Stomach smooth muscle (tissue), 2 donors: ENCODE measurements at regions not wholly inside any gene's neighbourhood (a gene's known extent, or its start where the extent isn't known, plus 50 kb on each side); places are given as distances from the start of the nearest gene placed in this dataset.

Source experiments
- H3K27ac ChIP-seq: one replicate; pipeline ENCODE4 v1.7.0; 2013; ENCODE audit warnings: mild to moderate bottlenecking, low read length, inconsistent platforms
- H3K27me3 ChIP-seq, 2 donors: one replicate each; pipeline ENCODE4 v1.7.0; 2013; ENCODE audit warnings: low read length in 2 of 2; ENCODE audit not compliant: insufficient read depth in 2 of 2, control insufficient read depth in 1 of 2
- H3K36me3 ChIP-seq, 2 donors: one replicate each; pipeline ENCODE4 v1.7.0; 2013; ENCODE audit warnings: low read length in 2 of 2; ENCODE audit not compliant: control insufficient read depth in 2 of 2, insufficient read depth in 2 of 2
- H3K4me1 ChIP-seq: one replicate; pipeline ENCODE4 v1.7.0; 2013; ENCODE audit warnings: low read length; ENCODE audit not compliant: control insufficient read depth, insufficient read depth
- H3K4me3 ChIP-seq, 2 donors: one replicate each; pipeline ENCODE4 v1.7.0; 2013; ENCODE audit warnings: low read length in 2 of 2
- H3K9ac ChIP-seq, 2 donors: one replicate each; pipeline ENCODE4 v1.7.0; 2013; ENCODE audit warnings: low read length in 2 of 2, mild to moderate bottlenecking in 1 of 2
- H3K9me3 ChIP-seq, 2 donors: one replicate each; pipeline ENCODE4 v1.7.0; 2013; ENCODE audit warnings: low read length in 2 of 2; ENCODE audit not compliant: control insufficient read depth in 2 of 2
- donor health status: healthy.
- donor health status: Pancreatic carcinoma.

DNA sequence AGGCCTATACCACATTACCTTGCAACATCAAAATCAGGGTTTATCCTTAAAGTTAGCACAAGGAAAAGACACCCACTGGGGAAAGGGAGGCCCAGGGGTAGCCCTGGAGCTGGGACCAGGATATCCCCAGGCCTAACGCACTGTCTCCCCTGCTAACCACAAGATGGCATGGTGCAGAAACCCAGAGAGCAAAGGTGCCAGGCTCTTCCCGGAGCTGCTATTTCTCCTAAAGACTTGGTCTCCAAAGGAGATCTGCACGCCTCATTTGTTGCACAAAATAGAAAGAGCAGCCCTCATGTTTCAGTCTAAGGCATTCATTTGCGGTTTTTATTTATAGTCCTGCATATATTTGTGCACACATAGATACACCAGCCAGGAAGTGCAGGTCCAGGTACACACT is 408.6 kb downstream of the SOX9 start:
- Histone ChIP-seq H3K27me3 (peaks cover 0 to 5% of the 10 kb centered on the region in 2 donors), H3K27ac (no peak overlapping the region)

DNA sequence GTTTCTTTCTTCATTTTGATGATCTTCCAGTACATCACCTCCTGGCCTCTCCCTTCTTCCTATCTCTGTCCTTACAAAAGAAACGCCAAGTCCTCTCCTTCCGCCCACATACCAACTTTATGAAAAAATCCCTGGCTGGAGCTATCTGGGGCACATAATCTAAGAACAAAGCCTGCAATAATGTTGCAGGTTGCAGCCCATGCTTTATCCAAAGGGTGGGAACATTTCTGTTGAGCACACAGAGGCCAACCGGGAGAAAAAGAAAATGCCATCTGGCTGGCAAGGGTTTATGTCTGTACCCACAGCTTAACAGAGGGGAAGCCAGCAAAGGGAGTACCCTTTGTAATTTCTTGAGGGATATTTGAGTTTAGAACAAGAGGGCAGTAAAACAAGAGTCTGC is 409.6 kb downstream of the SOX9 start:
- no peaks in the 10 kb centered on the region for H3K36me3 ChIP-seq
- H3K9me3 ChIP-seq, result no peaks in the 10 kb centered on the region
- no peak overlapping the region for H3K9ac ChIP-seq
- no peaks in the 10 kb centered on the region for H3K4me1 ChIP-seq
- H3K4me3 ChIP-seq, result no peak overlapping the region
- no peak overlapping the region for H3K27ac ChIP-seq
- peaks cover 0 to 5% of the 10 kb centered on the region in 2 donors for H3K27me3 ChIP-seq

More for the DNA sequence above, 408.6 kb downstream of the SOX9 start:
- H3K9me3 ChIP-seq, result no peaks in the 10 kb centered on the region
- no peak overlapping the region for H3K9ac ChIP-seq
- no peaks in the 10 kb centered on the region for H3K4me1 ChIP-seq
- H3K36me3 ChIP-seq, result no peaks in the 10 kb centered on the region
- H3K4me3 ChIP-seq, result no peak overlapping the region

DNA sequence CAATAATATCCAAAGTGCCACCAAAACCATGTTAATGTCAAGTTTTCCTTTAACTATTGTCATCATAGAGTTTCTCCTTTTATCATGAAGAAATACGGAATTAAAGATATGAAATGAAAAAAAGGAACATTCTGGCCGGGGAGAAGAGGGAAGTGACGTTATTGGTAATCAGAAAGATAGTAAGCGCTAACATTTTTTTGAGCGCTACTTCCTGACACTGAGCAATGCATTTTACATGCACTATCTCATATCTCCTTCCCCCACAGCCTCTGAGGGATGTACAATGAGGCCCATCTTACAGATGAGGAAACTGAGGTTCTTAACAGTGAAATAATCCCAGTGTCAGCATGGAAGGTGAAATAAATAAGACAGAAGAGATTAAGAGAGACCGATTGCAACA is 410.9 kb downstream of the SOX9 start:
- Histone ChIP-seq H3K27ac (no peak overlapping the region), H3K27me3 (peaks cover 2 to 5% of the 10 kb centered on the region in 2 donors), H3K36me3 (no peaks in the 10 kb centered on the region), H3K9ac (no peak overlapping the region), H3K4me3 (no peak overlapping the region), H3K9me3 (no peaks in the 10 kb centered on the region), H3K4me1 (no peaks in the 10 kb centered on the region)

DNA sequence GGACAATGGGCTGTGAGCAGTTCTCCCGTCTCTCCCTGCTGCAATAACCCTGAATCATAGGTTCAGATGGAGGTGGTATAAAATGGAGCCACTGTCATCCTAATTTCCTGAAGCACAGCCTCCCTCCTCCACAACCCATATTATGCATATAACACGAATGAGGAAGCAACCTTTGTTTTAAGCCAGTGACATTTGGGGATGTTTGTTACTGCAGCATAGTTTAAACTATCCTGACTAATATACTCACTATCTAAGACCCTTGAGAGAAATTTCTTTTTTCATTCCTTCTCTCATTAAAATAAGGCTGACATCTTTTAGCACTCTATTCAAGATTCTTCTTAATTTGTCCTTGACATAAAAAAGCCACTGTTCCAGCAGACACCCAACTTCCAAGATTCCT is 413.4 kb downstream of the SOX9 start:
- Histone ChIP-seq H3K4me1 (no peaks in the 10 kb centered on the region), H3K36me3 (no peaks in the 10 kb centered on the region), H3K27ac (no peak overlapping the region), H3K27me3 (peaks cover 0 to 3% of the 10 kb centered on the region in 2 donors), H3K9ac (no peak overlapping the region), H3K4me3 (no peak overlapping the region), H3K9me3 (no peaks in the 10 kb centered on the region)

DNA sequence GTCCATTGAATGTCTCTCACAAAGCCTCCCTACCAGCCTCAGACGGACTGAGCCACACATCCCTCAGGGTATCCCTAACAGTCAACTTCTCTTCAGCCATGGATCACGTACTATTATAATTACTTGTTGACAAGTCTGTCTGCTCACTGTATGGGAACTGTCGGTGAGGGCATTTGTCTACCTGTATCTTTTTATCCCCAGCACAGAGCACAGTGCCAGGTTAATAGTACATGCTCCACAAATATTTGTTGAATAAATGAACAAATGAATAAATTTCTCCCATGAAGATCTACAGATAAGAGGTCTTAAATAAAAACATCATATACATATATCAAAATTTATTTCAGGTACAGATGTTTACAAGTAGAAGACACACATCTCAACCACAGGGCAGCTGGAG is 414.0 kb downstream of the SOX9 start:
- no peaks in the 10 kb centered on the region for H3K4me1 ChIP-seq
- H3K4me3 ChIP-seq, result no peak overlapping the region
- no peaks in the 10 kb centered on the region for H3K36me3 ChIP-seq
- peaks cover 0 to 3% of the 10 kb centered on the region in 2 donors for H3K27me3 ChIP-seq
- H3K9me3 ChIP-seq, result no peaks in the 10 kb centered on the region
- no peak overlapping the region for H3K27ac ChIP-seq
- no peak overlapping the region for H3K9ac ChIP-seq

DNA sequence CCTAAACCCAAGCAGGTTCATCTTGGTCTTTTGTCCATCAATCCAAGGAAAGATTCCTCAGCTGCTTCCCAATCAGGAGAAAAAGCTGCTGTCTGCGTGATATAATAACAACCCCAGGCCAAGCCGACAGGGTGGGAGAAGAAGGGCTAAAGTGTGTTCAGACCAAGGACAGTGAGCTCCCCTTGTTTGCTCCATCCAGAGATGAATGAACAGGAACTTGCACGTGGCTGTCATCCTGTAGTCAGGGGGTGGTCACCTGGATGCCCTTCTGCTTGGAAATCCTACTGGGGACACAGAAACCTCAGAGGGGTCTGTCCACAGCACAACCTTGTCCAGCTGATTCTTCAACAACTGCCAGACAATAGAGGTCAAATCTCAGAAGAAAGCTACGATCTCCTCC is 414.5 kb downstream of the SOX9 start:
- H3K4me1 ChIP-seq, result peaks cover 4% of the 10 kb centered on the region
- no peak overlapping the region for H3K4me3 ChIP-seq
- no peaks in the 10 kb centered on the region for H3K36me3 ChIP-seq
- H3K27me3 ChIP-seq, result peaks cover 0 to 3% of the 10 kb centered on the region in 2 donors
- H3K9me3 ChIP-seq, result no peaks in the 10 kb centered on the region
- H3K27ac ChIP-seq, result no peak overlapping the region
- no peak overlapping the region for H3K9ac ChIP-seq

DNA sequence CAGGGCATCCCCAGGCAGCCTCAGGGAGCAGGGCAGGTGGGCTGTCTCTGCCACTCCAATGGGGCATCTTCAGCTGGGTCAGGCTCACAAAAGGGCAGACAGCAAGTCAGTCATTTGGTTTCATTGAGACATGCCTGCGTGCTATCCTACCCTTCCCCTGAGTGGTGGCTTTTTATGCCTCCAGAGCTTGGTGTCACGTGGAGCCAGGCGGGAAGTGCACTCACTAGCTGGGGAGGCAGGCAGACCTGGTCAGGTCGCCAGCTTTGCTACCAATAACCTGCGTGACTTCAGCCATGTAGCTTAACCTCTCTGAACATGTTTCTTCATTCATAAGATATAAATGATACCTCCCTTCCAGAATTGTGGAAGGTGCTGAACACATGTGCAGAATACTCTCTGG is 415.0 kb downstream of the SOX9 start:
- Histone ChIP-seq H3K36me3 (no peaks in the 10 kb centered on the region), H3K4me3 (no peak overlapping the region), H3K9me3 (no peaks in the 10 kb centered on the region), H3K4me1 (peaks cover 6% of the 10 kb centered on the region), H3K27ac (no peak overlapping the region), H3K27me3 (peaks cover 0 to 3% of the 10 kb centered on the region in 2 donors), H3K9ac (no peak overlapping the region)

DNA sequence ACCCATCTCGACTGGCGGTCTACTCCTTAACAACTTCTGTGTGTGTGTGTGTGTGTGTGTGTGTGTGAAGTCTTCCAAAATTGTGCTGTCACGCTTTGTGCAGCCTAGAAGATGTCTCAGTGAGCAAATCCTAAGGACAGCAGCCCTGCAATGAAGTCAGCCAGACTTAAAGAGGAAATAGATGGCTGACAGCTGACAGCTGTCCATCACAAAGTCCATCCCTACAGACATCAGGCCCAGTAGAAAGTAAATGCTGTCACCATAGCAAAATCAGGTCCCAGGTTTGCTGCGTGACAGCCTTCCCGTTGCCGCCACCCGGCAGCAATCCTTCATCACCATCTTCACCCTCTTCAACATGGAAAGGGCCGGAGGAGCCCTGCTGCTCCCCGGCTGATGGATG is 416.0 kb downstream of the SOX9 start:
- Histone ChIP-seq H3K27ac (no peak overlapping the region), H3K27me3 (peaks cover 0 to 3% of the 10 kb centered on the region in 2 donors)

DNA sequence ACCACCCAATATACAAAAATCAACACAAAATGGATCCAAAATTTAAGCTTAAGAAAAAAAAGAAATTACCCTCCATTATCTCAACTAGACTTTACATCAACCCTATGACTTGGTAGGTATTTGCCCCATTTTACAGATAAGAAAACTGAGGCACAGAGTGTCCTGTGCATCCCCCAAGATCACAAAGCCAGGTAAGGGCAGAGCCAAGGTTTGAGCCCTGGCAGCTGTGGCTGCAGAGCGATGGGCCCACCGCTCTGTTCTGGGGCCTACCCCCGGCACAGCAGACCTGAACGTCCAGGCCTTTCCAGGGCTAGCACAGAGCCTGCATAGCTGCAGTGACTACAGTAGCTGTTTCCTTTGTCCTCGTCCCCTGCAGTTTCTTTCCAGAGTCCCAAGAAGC is 417.6 kb downstream of the SOX9 start:
- peaks cover 2 to 7% of the 10 kb centered on the region in 2 donors for H3K27me3 ChIP-seq
- no peak overlapping the region for H3K4me3 ChIP-seq
- H3K4me1 ChIP-seq, result peaks cover 6% of the 10 kb centered on the region
- H3K27ac ChIP-seq, result no peak overlapping the region
- no peaks in the 10 kb centered on the region for H3K36me3 ChIP-seq
- H3K9me3 ChIP-seq, result no peaks in the 10 kb centered on the region
- H3K9ac ChIP-seq, result no peak overlapping the region

More for the DNA sequence above, 416.0 kb downstream of the SOX9 start:
- Histone ChIP-seq H3K9ac (no peak overlapping the region), H3K4me3 (no peak overlapping the region), H3K9me3 (no peaks in the 10 kb centered on the region), H3K4me1 (peaks cover 6% of the 10 kb centered on the region), H3K36me3 (no peaks in the 10 kb centered on the region)

DNA sequence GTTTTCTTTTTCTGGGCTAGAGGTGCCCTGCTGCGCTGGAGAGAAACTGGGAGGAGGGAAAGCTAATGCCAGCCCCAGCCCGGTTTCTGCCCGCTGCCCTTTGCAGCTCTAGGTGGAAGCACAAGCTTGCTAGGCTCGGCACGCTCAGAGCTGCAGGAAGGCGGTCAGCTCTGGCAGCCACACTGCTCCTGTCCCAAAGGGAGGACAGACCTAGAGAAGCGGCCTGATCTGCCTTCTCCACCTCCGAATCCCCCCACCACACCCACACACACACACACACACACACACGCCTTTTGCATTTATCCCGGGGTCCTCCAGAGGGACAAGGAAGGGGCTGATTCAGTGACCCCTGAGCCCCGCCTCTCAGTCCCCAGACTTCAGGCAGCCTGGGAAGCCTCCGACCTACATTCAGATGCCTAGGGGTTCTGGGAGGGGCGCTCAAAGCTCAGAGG is 418.1 kb downstream of the SOX9 start:
- no peaks in the 10 kb centered on the region for H3K36me3 ChIP-seq
- no peaks in the 10 kb centered on the region for H3K9me3 ChIP-seq
- H3K4me3 ChIP-seq, result no peak overlapping the region
- H3K27ac ChIP-seq, result no peak overlapping the region
- H3K9ac ChIP-seq, result no peak overlapping the region
- H3K27me3 ChIP-seq, result peaks cover 3 to 7% of the 10 kb centered on the region in 2 donors
- peaks cover 6% of the 10 kb centered on the region for H3K4me1 ChIP-seq

DNA sequence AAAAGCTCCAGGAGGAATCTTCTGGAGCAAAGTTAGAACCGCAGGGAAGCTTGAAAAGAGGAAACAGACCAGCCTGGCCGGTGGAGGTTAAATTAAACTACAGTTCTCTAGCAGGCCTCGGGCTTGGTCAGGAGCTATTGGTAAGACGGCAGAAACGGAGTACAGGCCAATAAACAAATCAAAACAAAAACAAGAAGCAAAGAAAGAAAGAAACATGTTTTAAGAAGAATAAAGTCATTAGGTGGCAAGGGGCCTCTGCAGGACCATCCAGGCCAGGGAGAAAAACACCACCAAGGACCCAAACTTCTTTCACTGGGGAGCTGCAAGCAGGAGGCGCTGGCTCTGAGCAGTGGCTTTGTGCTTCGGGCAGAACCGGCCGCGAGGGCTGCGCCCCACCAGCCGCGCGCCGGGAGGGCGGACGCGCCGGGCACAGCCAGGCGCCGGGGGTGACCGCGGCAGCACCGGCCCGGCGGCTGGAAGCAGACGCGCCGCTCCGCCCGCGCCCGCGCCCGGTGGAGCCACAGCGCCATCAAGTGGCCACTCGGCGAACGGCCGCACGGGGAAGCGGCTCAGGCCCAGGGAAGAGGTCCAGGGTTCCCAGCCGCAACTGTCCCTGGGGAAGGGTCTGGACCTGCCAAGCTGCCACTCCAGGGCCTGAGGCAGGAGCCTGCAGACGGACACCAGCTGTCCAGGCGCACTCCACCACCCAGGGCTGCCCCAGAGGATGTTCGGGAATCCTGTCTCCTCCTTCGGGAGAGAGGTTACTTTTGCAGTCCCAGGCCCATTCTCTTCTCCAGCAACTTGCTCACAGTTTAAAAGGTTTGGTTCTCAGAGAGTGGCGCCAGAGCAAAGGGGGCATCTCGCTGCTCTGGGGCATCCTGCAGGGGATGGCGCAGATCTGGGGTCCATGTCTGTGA is 419.4 kb downstream of the SOX9 start:
- Histone ChIP-seq H3K9ac (peak overlapping the region in 1 of 2 donors; percentile 29), H3K27me3 (peaks cover 3 to 7% of the 10 kb centered on the region in 2 donors), H3K4me3 (peak overlapping the region in 1 of 2 donors; percentile 52), H3K36me3 (no peaks in the 10 kb centered on the region), H3K27ac (no peak overlapping the region), H3K9me3 (no peaks in the 10 kb centered on the region), H3K4me1 (peaks cover 6% of the 10 kb centered on the region)
